Gastroesophageal sphincter (tissue), 3 donors: ENCODE measurements at regions not wholly inside any gene's neighbourhood (a gene's known extent, or its start where the extent isn't known, plus 50 kb on each side); places are given as distances from the start of the nearest gene placed in this dataset.

Source experiments
- POLR2A ChIP-seq, 2 donors: fragments of 450-650 bp; IDR thresholded peaks; one replicate each; pipeline ENCODE4 v1.6.1; 2017; ENCODE audit warnings: antibody characterized with exemption in 2 of 2, mild to moderate bottlenecking in 2 of 2, moderate library complexity in 1 of 2
- TF ChIP-seq, protein P1 (sequence below), 4 experiments: fragments of 200-600 bp in 2 of 4; fragments of 450-650 bp in 2 of 4; sonication (generic) in 1 of 4; IDR thresholded peaks; one replicate each; pipeline ENCODE4 v1.5.1; 2017 to 2019; ENCODE audit warnings: antibody characterized with exemption in 4 of 4, mild to moderate bottlenecking in 2 of 4, moderate library complexity in 2 of 4

DNA sequence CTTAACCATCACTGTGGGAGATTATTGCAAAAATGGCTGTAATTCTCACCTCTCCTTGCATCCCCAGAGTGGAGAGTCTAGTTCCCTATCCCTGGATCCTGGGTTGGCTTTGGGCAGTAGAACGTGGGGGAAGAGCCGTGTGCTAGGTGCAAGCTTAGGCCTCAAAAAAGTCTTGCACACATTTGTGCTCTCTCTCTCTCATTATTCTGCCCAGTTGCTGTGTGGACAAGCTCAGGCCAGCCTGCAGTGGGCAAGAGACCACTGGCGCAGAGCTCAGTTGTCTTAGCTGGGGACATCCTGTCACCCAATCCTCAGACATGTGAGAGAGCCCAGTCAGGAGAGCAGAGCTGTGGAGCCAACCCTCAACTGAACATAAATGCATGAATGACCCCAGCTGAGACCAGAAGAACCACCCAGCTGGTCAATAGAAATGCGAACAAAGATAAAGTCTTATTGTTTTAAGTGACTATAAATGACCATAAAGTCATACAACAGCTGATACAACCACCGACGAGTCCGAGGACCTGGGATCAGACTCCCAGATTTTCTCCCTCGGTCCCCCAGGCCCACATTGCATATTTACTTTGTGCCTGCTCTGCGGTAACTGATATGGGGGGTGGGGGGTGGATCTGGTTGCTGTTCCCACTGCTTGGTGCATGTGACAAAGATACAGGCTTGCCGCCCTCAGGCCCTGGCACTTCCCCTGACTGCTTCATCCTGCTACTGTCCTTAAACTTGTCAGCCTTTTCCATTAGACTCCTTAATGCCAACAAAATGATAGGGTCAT lies 166.4 kb upstream of the MVB12B start:
- TF ChIP-seq POLR2A (IDR thresholded peaks at IDR 0.05), result no peak
- TF ChIP-seq, protein P1, sequence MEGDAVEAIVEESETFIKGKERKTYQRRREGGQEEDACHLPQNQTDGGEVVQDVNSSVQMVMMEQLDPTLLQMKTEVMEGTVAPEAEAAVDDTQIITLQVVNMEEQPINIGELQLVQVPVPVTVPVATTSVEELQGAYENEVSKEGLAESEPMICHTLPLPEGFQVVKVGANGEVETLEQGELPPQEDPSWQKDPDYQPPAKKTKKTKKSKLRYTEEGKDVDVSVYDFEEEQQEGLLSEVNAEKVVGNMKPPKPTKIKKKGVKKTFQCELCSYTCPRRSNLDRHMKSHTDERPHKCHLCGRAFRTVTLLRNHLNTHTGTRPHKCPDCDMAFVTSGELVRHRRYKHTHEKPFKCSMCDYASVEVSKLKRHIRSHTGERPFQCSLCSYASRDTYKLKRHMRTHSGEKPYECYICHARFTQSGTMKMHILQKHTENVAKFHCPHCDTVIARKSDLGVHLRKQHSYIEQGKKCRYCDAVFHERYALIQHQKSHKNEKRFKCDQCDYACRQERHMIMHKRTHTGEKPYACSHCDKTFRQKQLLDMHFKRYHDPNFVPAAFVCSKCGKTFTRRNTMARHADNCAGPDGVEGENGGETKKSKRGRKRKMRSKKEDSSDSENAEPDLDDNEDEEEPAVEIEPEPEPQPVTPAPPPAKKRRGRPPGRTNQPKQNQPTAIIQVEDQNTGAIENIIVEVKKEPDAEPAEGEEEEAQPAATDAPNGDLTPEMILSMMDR (IDR thresholded peaks at IDR 0.05), result no peak
